OCI-LY7 (cell line): ENCODE measurements at regions not wholly inside any gene's neighbourhood (a gene's known extent, or its start where the extent isn't known, plus 50 kb on each side); places are given as distances from the start of the nearest gene placed in this dataset.

Experiments
- BruUV-seq: library from RNA; stranded (reverse); fragments of 400-500 nt; replicated peaks from 2 replicates; lab custom pipeline; 2021; lab: Mats Ljungman, UMichigan
- CTCF ChIA-PET: fragments of 300-600 bp; sonication (Branson Sonifier 250); formaldehyde crosslinking; loops from one replicate; lab custom pipeline; 2022; ENCODE audit warnings: antibody characterized with exemption; ENCODE audit not compliant: unreplicated experiment; lab: Charles Lee
- POLR2A ChIA-PET: fragments of 300-600 bp; sonication (Branson Sonifier 250); formaldehyde crosslinking; loops from one replicate; lab custom pipeline; 2022; ENCODE audit warnings: antibody characterized with exemption; lab: Charles Lee
- DNase-seq: peaks from one replicate; pipeline ENCODE4 v3.0.0-alpha.2; 2015; ENCODE audit warnings: low spot score
- H2AFZ ChIP-seq: fragments of 200-600 bp; sonication (generic), shearing (Covaris generic); 2 replicates; pipeline ENCODE4 v1.6.1; 2014; ENCODE audit warnings: mild to moderate bottlenecking, antibody characterized with exemption, low read length, moderate library complexity
- H3K27ac ChIP-seq: fragments of 200-600 bp; sonication (generic); 2 replicates; pipeline ENCODE4 v1.5.1; 2014; ENCODE audit warnings: mixed run types, low read depth, mild to moderate bottlenecking, moderate library complexity, low read length, inconsistent platforms; ENCODE audit not compliant: poor library complexity, severe bottlenecking
- H3K36me3 ChIP-seq: fragments of 200-600 bp; sonication (generic); 2 replicates; pipeline ENCODE4 v1.6.1; 2014; ENCODE audit warnings: mild to moderate bottlenecking, antibody characterized with exemption, low read length, moderate library complexity, mixed read lengths; ENCODE audit not compliant: insufficient read depth
- H3K4me1 ChIP-seq: fragments of 200-600 bp; sonication (generic); 2 replicates; pipeline ENCODE4 v1.5.1; 2014; ENCODE audit warnings: mild to moderate bottlenecking, low read length; ENCODE audit not compliant: insufficient read depth, poor library complexity, severe bottlenecking
- H3K4me2 ChIP-seq: fragments of 200-600 bp; sonication (generic); 2 replicates; pipeline ENCODE4 v1.6.1; 2014; ENCODE audit warnings: mild to moderate bottlenecking, low read length
- H3K4me3 ChIP-seq: fragments of 200-600 bp; sonication (generic); 2 replicates; pipeline ENCODE4 v1.5.1; 2014; ENCODE audit warnings: mild to moderate bottlenecking, low read depth, low read length; ENCODE audit not compliant: poor library complexity, severe bottlenecking
- H3K79me2 ChIP-seq: fragments of 200-600 bp; sonication (generic); 2 replicates; pipeline ENCODE4 v1.6.1; 2016; ENCODE audit warnings: low read depth, mild to moderate bottlenecking, low read length, moderate library complexity, mixed read lengths; ENCODE audit not compliant: insufficient read depth
- H3K9me2 ChIP-seq: fragments of 200-600 bp; sonication (generic); 2 replicates; pipeline ENCODE4 v1.6.1; 2016; ENCODE audit warnings: mild to moderate bottlenecking, low read length, mixed read lengths; ENCODE audit not compliant: insufficient read depth
- H3K9me3 ChIP-seq: fragments of 200-600 bp; sonication (generic); 2 replicates; pipeline ENCODE4 v1.6.1; 2014; ENCODE audit warnings: mild to moderate bottlenecking, mixed run types, low read length, mixed read lengths
- H4K20me1 ChIP-seq: fragments of 200-600 bp; sonication (generic); 2 replicates; pipeline ENCODE4 v1.6.1; 2014; ENCODE audit warnings: mild to moderate bottlenecking, antibody characterized with exemption, low read length, moderate library complexity, mixed read lengths; ENCODE audit not compliant: insufficient read depth
- EZH2phosphoT487 ChIP-seq: fragments of 200-600 bp; sonication (generic); IDR thresholded peaks from 2 replicates; pipeline ENCODE4 v1.6.1; 2018; ENCODE audit warnings: low read depth, borderline replicate concordance, mild to moderate bottlenecking, mixed run types, antibody characterized with exemption, low read length, moderate library complexity, mixed read lengths
- intact Hi-C: fragments of 100-400 bp; cut with micrococcal nuclease; formaldehyde crosslinking; loops from one replicate; pipeline ENCODE4 v1.10.0; 2022; ENCODE audit not compliant: unreplicated experiment
- TF ChIP-seq, protein P1 (sequence below): fragments of 200-600 bp; sonication (generic); conservative IDR thresholded peaks from 2 replicates; pipeline ENCODE4 v1.5.1; 2014; ENCODE audit warnings: mild to moderate bottlenecking, antibody characterized with exemption, low read length, moderate library complexity, mixed read lengths

DNA sequence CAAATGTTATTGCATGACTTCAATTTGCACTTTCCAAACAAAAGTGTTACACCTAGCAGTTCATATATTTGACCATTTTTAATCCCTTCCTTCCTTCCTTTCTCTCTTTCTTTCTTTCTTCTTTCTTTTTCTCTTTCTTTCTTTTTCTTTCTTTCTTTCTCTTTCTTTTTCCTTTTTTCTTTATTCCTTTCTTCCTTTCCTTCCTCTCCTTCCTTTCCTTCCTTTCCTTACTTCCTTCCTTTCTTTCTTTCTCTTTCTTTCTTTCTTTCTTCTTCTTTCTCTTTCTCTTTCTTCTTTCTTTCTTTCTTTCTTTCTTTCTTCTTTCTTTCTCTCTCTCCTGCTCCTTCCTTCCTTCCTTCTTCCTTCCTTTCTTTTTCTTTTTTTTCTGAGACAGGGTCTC is 146.7 kb upstream of the ALKAL2 start:
- no peaks in the 10 kb centered on the region for H3K79me2 ChIP-seq
- H3K9me2 ChIP-seq = no peaks in the 10 kb centered on the region
- no peak overlapping the region for H2AFZ ChIP-seq
- TF ChIP-seq EZH2phosphoT487 = no peak
- TF ChIP-seq, protein P1, sequence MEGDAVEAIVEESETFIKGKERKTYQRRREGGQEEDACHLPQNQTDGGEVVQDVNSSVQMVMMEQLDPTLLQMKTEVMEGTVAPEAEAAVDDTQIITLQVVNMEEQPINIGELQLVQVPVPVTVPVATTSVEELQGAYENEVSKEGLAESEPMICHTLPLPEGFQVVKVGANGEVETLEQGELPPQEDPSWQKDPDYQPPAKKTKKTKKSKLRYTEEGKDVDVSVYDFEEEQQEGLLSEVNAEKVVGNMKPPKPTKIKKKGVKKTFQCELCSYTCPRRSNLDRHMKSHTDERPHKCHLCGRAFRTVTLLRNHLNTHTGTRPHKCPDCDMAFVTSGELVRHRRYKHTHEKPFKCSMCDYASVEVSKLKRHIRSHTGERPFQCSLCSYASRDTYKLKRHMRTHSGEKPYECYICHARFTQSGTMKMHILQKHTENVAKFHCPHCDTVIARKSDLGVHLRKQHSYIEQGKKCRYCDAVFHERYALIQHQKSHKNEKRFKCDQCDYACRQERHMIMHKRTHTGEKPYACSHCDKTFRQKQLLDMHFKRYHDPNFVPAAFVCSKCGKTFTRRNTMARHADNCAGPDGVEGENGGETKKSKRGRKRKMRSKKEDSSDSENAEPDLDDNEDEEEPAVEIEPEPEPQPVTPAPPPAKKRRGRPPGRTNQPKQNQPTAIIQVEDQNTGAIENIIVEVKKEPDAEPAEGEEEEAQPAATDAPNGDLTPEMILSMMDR = no peak
- intact Hi-C loops = loop anchor here (10.0 kb wide), 1 partner anchor 170 kb away; the partner anchor contains the start of genes ACP1 and SH3YL1
- no peak overlapping the region for H3K4me2 ChIP-seq
- no peaks in the 10 kb centered on the region for H3K9me3 ChIP-seq
- no peaks in the 10 kb centered on the region for H4K20me1 ChIP-seq
- BruUV-seq = no TSS peak
- no peak overlapping the region for H3K27ac ChIP-seq
- no peaks in the 10 kb centered on the region for H3K4me1 ChIP-seq
- DNase-seq = no peak
- no peak overlapping the region for H3K4me3 ChIP-seq
- no peaks in the 10 kb centered on the region for H3K36me3 ChIP-seq
- ChIA-PET CTCF (no interaction called here), POLR2A (no interaction called here)

DNA sequence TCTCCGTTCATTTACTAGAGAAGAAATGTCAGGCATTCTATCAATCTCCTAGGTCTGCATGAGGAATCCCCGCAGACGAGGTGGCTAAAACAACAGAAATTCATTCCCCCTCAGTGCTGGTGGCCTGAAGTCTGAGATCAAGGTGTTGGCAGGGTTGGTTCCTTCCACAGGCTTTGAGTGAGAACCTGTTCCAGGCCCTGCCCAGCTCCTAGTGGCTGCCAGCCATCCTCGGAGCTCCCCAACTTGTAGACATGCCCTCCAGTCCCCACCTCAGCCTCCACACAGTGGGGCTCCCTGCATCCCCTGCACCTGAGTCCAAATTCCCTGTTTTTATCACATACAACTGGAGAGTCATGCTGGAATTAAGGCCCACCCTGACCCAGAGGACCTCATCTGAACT is 145.3 kb upstream of the ALKAL2 start:
- H2AFZ ChIP-seq = no peak overlapping the region
- intact Hi-C loops = loop anchor here (10.0 kb wide), 1 partner anchor 168 kb away; the partner anchor contains the start of genes ACP1 and SH3YL1
- H3K27ac ChIP-seq = no peak overlapping the region
- H3K9me2 ChIP-seq = no peaks in the 10 kb centered on the region
- TF ChIP-seq EZH2phosphoT487 = no peak
- TF ChIP-seq, protein P1 = no peak
- H3K4me2 ChIP-seq = no peak overlapping the region
- BruUV-seq = no TSS peak
- ChIA-PET CTCF (no interaction called here), POLR2A (interaction anchor here (1.0 kb wide), 1 partner anchor 14 kb away, joined by 3 read pairs; no protein-coding TSS in a partner anchor)
- no peaks in the 10 kb centered on the region for H3K9me3 ChIP-seq
- H3K4me1 ChIP-seq = no peaks in the 10 kb centered on the region
- no peak for DNase-seq
- H3K36me3 ChIP-seq = no peaks in the 10 kb centered on the region
- no peaks in the 10 kb centered on the region for H4K20me1 ChIP-seq
- no peaks in the 10 kb centered on the region for H3K79me2 ChIP-seq
- no peak overlapping the region for H3K4me3 ChIP-seq

DNA sequence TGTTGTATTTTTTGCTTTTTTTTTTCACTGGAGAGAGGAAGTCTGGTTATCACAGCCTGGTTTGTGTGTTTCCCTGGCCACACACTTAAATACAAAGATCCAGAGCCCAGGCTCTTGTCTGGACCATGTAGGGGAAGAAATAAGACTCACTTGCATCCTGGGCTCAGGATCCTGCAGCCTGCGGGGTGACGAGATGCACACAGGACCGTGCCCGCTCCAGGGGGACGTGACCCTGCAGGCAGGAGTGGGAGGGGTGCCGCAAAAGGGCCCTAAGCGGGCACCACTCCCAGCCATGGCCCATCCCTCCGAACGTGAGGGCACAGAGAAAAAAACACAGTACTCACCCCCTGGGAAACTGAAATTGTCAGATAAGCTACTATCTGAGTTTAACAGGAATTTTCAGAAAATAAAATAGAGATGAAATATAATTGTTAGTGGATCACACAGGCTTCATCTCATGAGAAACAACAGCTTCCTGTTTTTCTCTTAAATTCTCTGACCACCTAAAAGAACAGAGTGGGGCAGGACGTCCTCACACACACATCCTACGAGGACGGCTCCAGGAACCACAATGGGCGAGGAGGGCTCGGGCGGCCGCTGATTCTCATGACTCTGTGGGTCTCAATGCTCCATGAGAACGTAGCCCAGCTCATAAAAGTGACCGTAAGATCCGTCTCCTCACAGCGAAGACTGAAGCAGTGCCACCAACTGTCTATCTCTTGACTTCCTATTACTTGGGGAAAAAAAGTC is 142.6 kb upstream of the ALKAL2 start:
- ChIA-PET CTCF (no interaction called here), POLR2A (interaction anchor here (0.6 to 0.9 kb wide), 2 partner anchors 9 to 118 kb away, joined by 3 read pairs; no protein-coding TSS in a partner anchor)
- DNase-seq = no peak
- Histone ChIP-seq H2AFZ (peak overlapping the region; percentile 57), H3K4me2 (peak overlapping the region; percentile 30; the same call in 1 of the 2 replicates), H3K36me3 (no peaks in the 10 kb centered on the region), H3K4me3 (no peak overlapping the region), H3K27ac (no peak overlapping the region), H3K4me1 (no peaks in the 10 kb centered on the region), H3K9me3 (no peaks in the 10 kb centered on the region), H3K79me2 (no peaks in the 10 kb centered on the region), H3K9me2 (no peaks in the 10 kb centered on the region), H4K20me1 (no peaks in the 10 kb centered on the region)
- BruUV-seq = no TSS peak
- intact Hi-C loops = loop anchor here (10.0 kb wide), 1 partner anchor 166 kb away; the partner anchor contains the start of genes ACP1 and SH3YL1
- TF ChIP-seq, protein P1 = no peak
- no peak for TF ChIP-seq EZH2phosphoT487
